Right lobe of liver (tissue), 6 donors: ENCODE measurements at regions not wholly inside any gene's neighbourhood (a gene's known extent, or its start where the extent isn't known, plus 50 kb on each side); places are given as distances from the start of the nearest gene placed in this dataset.

Experiments used
- ATAC-seq, 4 donors: fragments of 200-7000 bp; cut with Tn5 transposase; one replicate each; pipeline ENCODE4 v1.9.1; 2020; ENCODE audit warnings: mild to moderate bottlenecking in 4 of 4, moderate library complexity in 4 of 4
- DNase-seq, 3 donors: peaks; one replicate each; pipeline ENCODE4 v3.0.0-alpha.2; 2020
- H3K27ac ChIP-seq, 3 donors: fragments of 200-600 bp; one replicate each; pipeline ENCODE4 v1.8.0; 2022
- H3K27me3 ChIP-seq, 2 donors: fragments of 200-600 bp; one replicate each; pipeline ENCODE4 v1.8.0; 2022
- H3K36me3 ChIP-seq, 4 donors: fragments of 200-600 bp; sonication (generic) in 1 of 4; one replicate each; pipeline versions ENCODE4 v1.5.1 to v1.8.0; 2017 to 2022; ENCODE audit warnings: control low read depth in 1 of 4
- H3K4me1 ChIP-seq, 4 donors: fragments of 200-600 bp; sonication (generic) in 1 of 4; one replicate each; pipeline versions ENCODE4 v1.5.1 to v1.8.0; 2017 to 2022; ENCODE audit warnings: control low read depth in 1 of 4
- H3K4me3 ChIP-seq, 3 donors: fragments of 200-600 bp; one replicate each; pipeline ENCODE4 v1.8.0; 2022
- H3K9me3 ChIP-seq, 4 donors: fragments of 200-600 bp; sonication (generic) in 1 of 4; one replicate each; pipeline versions ENCODE4 v1.5.1 to v1.8.0; 2017 to 2022; ENCODE audit warnings: control low read depth in 1 of 4
- CTCF ChIP-seq, 4 donors: fragments of 200-600 bp in 3 of 4; fragments of 450-650 bp in 1 of 4; IDR thresholded peaks; one replicate each; pipeline versions ENCODE4 v1.5.1 to v1.8.0; 2016 to 2022; ENCODE audit warnings: antibody characterized with exemption in 4 of 4, mild to moderate bottlenecking in 2 of 4
- POLR2A ChIP-seq: fragments of 450-650 bp; IDR thresholded peaks from one replicate; pipeline ENCODE4 v1.6.1; 2017; ENCODE audit warnings: antibody characterized with exemption, mild to moderate bottlenecking
- WGBS: methylation state at CpG from one replicate; pipeline ENCODE4 v1.1.6; 2018; ENCODE audit warnings: low coverage, low lambda C conversion rate; ENCODE audit not compliant: insufficient coverage; ENCODE audit errors: missing lambda C conversion rate; 5-methylcytosine and 5-hydroxymethylcytosine counted together
- intact Hi-C, 2 donors: fragments of 100-400 bp; cut with DNase I; formaldehyde crosslinking; loops; one replicate each; pipeline versions ENCODE4 v1.11.2 to v1.14.1; 2022
- donor health status: DM: no; HTN: yes; CAD: no.
- donor health status: DM: no; HTN: no; CAD: no.
- donor health status: DM: no; HTN: no; CAD: no.
- donor health status: DM: no; HTN: yes; CAD: no.
- donor health status: DM: no; HTN: yes; CAD: no.

GRCh38 chr2:237154082-237154638, 68.5 kb downstream of the COPS8 start:
- intact Hi-C loops: loop anchor here in 1 of 2 donors (10.0 kb wide), 1 partner anchor 261 kb away; the partner anchor contains the start of gene COL6A3
- Histone ChIP-seq H3K27me3 (no peaks in the 10 kb centered on the region), H3K4me3 (no peak overlapping the region), H3K36me3 (no peaks in the 10 kb centered on the region), H3K27ac (no peak overlapping the region), H3K4me1 (no peaks in the 10 kb centered on the region), H3K9me3 (no peaks in the 10 kb centered on the region)
- TF ChIP-seq CTCF (IDR thresholded peaks at IDR 0.05) (peak; percentile 55 to 60 (median 56)), POLR2A (no peak)
- ATAC-seq (peak; percentile 56 to 71 (median 65)), DNase-seq (no peak)
- 17% methylated on average over 7 of the region's 7 CpGs for WGBS

GRCh38 chr2:237154884-237155851, 69.5 kb downstream of the COPS8 start:
- H3K4me1 ChIP-seq: no peaks in the 10 kb centered on the region
- no peak overlapping the region for H3K27ac ChIP-seq
- no peaks in the 10 kb centered on the region for H3K36me3 ChIP-seq
- DNase-seq (no peak), ATAC-seq (no peak)
- no peaks in the 10 kb centered on the region for H3K9me3 ChIP-seq
- H3K4me3 ChIP-seq: no peak overlapping the region
- intact Hi-C loops: loop anchor here in 1 of 2 donors (10.0 kb wide), 1 partner anchor 260 kb away; the partner anchor contains the start of gene COL6A3
- TF ChIP-seq CTCF (IDR thresholded peaks at IDR 0.05) (no peak), POLR2A (no peak)
- 40% methylated on average over 7 of the region's 11 CpGs for WGBS
- no peaks in the 10 kb centered on the region for H3K27me3 ChIP-seq

GRCh38 chr2:237156031-237156856, 70.6 kb downstream of the COPS8 start:
- no peak for DNase-seq
- Histone ChIP-seq H3K9me3 (no peaks in the 10 kb centered on the region), H3K27ac (no peak overlapping the region), H3K4me1 (no peaks in the 10 kb centered on the region), H3K4me3 (no peak overlapping the region), H3K36me3 (no peaks in the 10 kb centered on the region), H3K27me3 (no peaks in the 10 kb centered on the region)
- intact Hi-C loops: loop anchor here in 1 of 2 donors (10.0 kb wide), 1 partner anchor 259 kb away; the partner anchor contains the start of gene COL6A3
- ATAC-seq: peak in 1 of 4 donors; percentile 14
- 50% methylated on average over 16 of the region's 30 CpGs for WGBS
- TF ChIP-seq POLR2A (no peak), CTCF (IDR thresholded peaks at IDR 0.05) (no peak)
